Large intestine (tissue), 3 donors: ENCODE measurements at regions not wholly inside any gene's neighbourhood (a gene's known extent, or its start where the extent isn't known, plus 50 kb on each side); places are given as distances from the start of the nearest gene placed in this dataset.
A peak's percentile ranks its signal among the peaks of the same experiment; 100 is the strongest.
"Not testable (repeated sequence)": the region's sequence is repeated elsewhere in the genome, so short reads cannot be mapped to it uniquely, and the experiment has no call there.

Experiments
- DNase-seq, 2 donors: peaks; one replicate each; pipeline versions ENCODE4 v3.0.0 to v3.0.0-alpha.2; 2013
- H3K27ac ChIP-seq: one replicate; pipeline ENCODE4 v1.5.1; 2013; ENCODE audit warnings: low read length
- H3K27me3 ChIP-seq: 2 replicates; pipeline ENCODE4 v1.6.1; 2013; ENCODE audit warnings: low read length; ENCODE audit not compliant: control insufficient read depth, insufficient read depth
- H3K36me3 ChIP-seq: 2 replicates; pipeline ENCODE4 v1.6.1; 2013; ENCODE audit warnings: low read length; ENCODE audit not compliant: control insufficient read depth, insufficient read depth
- H3K4me1 ChIP-seq: one replicate; pipeline ENCODE4 v1.6.1; 2013; ENCODE audit warnings: low read length; ENCODE audit not compliant: control insufficient read depth, insufficient read depth
- H3K4me3 ChIP-seq: one replicate; pipeline ENCODE4 v1.5.1; 2013; ENCODE audit warnings: low read length
- H3K9me3 ChIP-seq: one replicate; pipeline ENCODE4 v1.6.1; 2013; ENCODE audit warnings: mild to moderate bottlenecking, low read depth, low read length, moderate library complexity; ENCODE audit not compliant: control insufficient read depth
- WGBS: methylation state at CpG from one replicate; pipeline ENCODE4 v1.1.5; 2013; ENCODE audit warnings: low lambda C conversion rate; ENCODE audit not compliant: insufficient coverage; 5-methylcytosine and 5-hydroxymethylcytosine counted together

- H3K27ac ChIP-seq: no peak overlapping the region
- WGBS: no CpG with 5 or more reads among the region's 9 CpGs
Observed at GRCh38 chr7:152594801-152595200, 81.1 kb downstream of the XRCC2 start.

GRCh38 chr7:152591976-152592375, 84.0 kb downstream of the XRCC2 start:
- H3K4me1 ChIP-seq: no peaks in the 10 kb centered on the region
- no peak overlapping the region for H3K27ac ChIP-seq
- no peak overlapping the region for H3K4me3 ChIP-seq
- no CpG with 5 or more reads among the region's 4 CpGs for WGBS
- H3K36me3 ChIP-seq: no peaks in the 10 kb centered on the region
- DNase-seq: no peak
- H3K27me3 ChIP-seq: no peaks in the 10 kb centered on the region
- no peaks in the 10 kb centered on the region for H3K9me3 ChIP-seq

More at GRCh38 chr7:152594801-152595200, 81.1 kb downstream of the XRCC2 start:
- Histone ChIP-seq H3K4me1 (no peaks in the 10 kb centered on the region), H3K36me3 (no peaks in the 10 kb centered on the region), H3K9me3 (no peaks in the 10 kb centered on the region), H3K4me3 (no peak overlapping the region), H3K27me3 (no peaks in the 10 kb centered on the region)
- DNase-seq: no peak

GRCh38 chr7:152590481-152590880, 85.5 kb downstream of the XRCC2 start:
- Histone ChIP-seq H3K4me3 (no peak overlapping the region), H3K27me3 (no peaks in the 10 kb centered on the region), H3K9me3 (no peaks in the 10 kb centered on the region), H3K4me1 (no peaks in the 10 kb centered on the region), H3K36me3 (no peaks in the 10 kb centered on the region), H3K27ac (no peak overlapping the region)
- no CpG with 5 or more reads among the region's 6 CpGs for WGBS
- DNase-seq: no peak

GRCh38 chr7:152589821-152590220, 86.1 kb downstream of the XRCC2 start:
- H3K36me3 ChIP-seq, H3K4me1 ChIP-seq, H3K9me3 ChIP-seq, DNase-seq, H3K27ac ChIP-seq, H3K27me3 ChIP-seq, H3K4me3 ChIP-seq: not testable (repeated sequence)
- no CpG with 5 or more reads among the region's 9 CpGs for WGBS

GRCh38 chr7:152588350-152588749, 87.6 kb downstream of the XRCC2 start:
- Histone ChIP-seq H3K27ac (no peak overlapping the region), H3K9me3 (no peaks in the 10 kb centered on the region), H3K4me3 (no peak overlapping the region), H3K27me3 (no peaks in the 10 kb centered on the region), H3K4me1 (no peaks in the 10 kb centered on the region), H3K36me3 (no peaks in the 10 kb centered on the region)
- DNase-seq: peak in 1 of 2 donors; percentile 26
- WGBS: no CpG with 5 or more reads among the region's 5 CpGs

- H3K27ac ChIP-seq: no peak overlapping the region
- no peaks in the 10 kb centered on the region for H3K9me3 ChIP-seq
- H3K27me3 ChIP-seq: no peaks in the 10 kb centered on the region
- 100% methylated on average over 1 of the region's 1 CpG for WGBS
- H3K4me1 ChIP-seq: no peaks in the 10 kb centered on the region
- no peak overlapping the region for H3K4me3 ChIP-seq
- H3K36me3 ChIP-seq: no peaks in the 10 kb centered on the region
- DNase-seq: no peak
Observed at GRCh38 chr7:152587366-152587765, 88.6 kb downstream of the XRCC2 start.

GRCh38 chr7:152583006-152583405, 92.9 kb downstream of the XRCC2 start:
- Histone ChIP-seq H3K4me3 (no peak overlapping the region), H3K36me3 (no peaks in the 10 kb centered on the region), H3K27me3 (no peaks in the 10 kb centered on the region), H3K27ac (no peak overlapping the region), H3K9me3 (no peaks in the 10 kb centered on the region), H3K4me1 (no peaks in the 10 kb centered on the region)
- no peak for DNase-seq
- 100% methylated on average over 1 of the region's 3 CpGs for WGBS

- Histone ChIP-seq H3K4me3 (no peak overlapping the region), H3K27ac (no peak overlapping the region), H3K36me3 (no peaks in the 10 kb centered on the region), H3K27me3 (no peaks in the 10 kb centered on the region), H3K4me1 (peaks cover 10% of the 10 kb centered on the region), H3K9me3 (peaks cover 3% of the 10 kb centered on the region)
- WGBS: no CpG with 5 or more reads among the region's 10 CpGs
- no peak for DNase-seq
Observed at GRCh38 chr7:152579070-152579469, 96.9 kb downstream of the XRCC2 start.

- WGBS: no CpG with 5 or more reads among the region's 1 CpG
- DNase-seq: no peak
- Histone ChIP-seq H3K4me3 (no peak overlapping the region), H3K36me3 (no peaks in the 10 kb centered on the region), H3K27ac (no peak overlapping the region), H3K27me3 (no peaks in the 10 kb centered on the region), H3K4me1 (peaks cover 10% of the 10 kb centered on the region), H3K9me3 (peaks cover 3% of the 10 kb centered on the region)
Observed at GRCh38 chr7:152577339-152577738, 98.6 kb downstream of the XRCC2 start.

GRCh38 chr7:152574892-152575548, 100.9 kb downstream of the XRCC2 start:
- peak; percentile 84 to 95 for DNase-seq

GRCh38 chr7:152573186-152573585, 102.8 kb downstream of the XRCC2 start:
- not testable (repeated sequence) for DNase-seq, H3K4me3 ChIP-seq, H3K27me3 ChIP-seq, H3K9me3 ChIP-seq, H3K36me3 ChIP-seq, H3K27ac ChIP-seq
- WGBS: 100% methylated on average over 1 of the region's 6 CpGs
- H3K4me1 ChIP-seq: peaks cover 12% of the 10 kb centered on the region

More at GRCh38 chr7:152574892-152575548, 100.9 kb downstream of the XRCC2 start:
- H3K9me3 ChIP-seq: peaks cover 3% of the 10 kb centered on the region
- WGBS: no CpG with 5 or more reads among the region's 15 CpGs
- H3K27me3 ChIP-seq: no peaks in the 10 kb centered on the region
- H3K4me3 ChIP-seq: peak overlapping the region; percentile 7
- no peaks in the 10 kb centered on the region for H3K36me3 ChIP-seq
- H3K27ac ChIP-seq: peak overlapping the region; percentile 78
- H3K4me1 ChIP-seq: peaks cover 10% of the 10 kb centered on the region
